ENCODE measurements at regions not wholly inside any gene's neighbourhood (a gene's known extent, or its start where the extent isn't known, plus 50 kb on each side); places are given as distances from the start of the nearest gene placed in this dataset.
"Not testable (repeated sequence)": the region's sequence is repeated elsewhere in the genome, so short reads cannot be mapped to it uniquely, and the experiment has no call there.

GRCh38 chr4:79223993-79224776, 101.7 kb downstream of the NAA11 start:
- DNase-seq = no peak

- no peak for DNase-seq
Observed at GRCh38 chr4:79217025-79217424, 108.8 kb downstream of the NAA11 start.

GRCh38 chr4:79213702-79214101, 112.2 kb downstream of the NAA11 start:
- DNase-seq = no peak

- no peak for DNase-seq
Observed at GRCh38 chr4:79213010-79213409, 112.9 kb downstream of the NAA11 start.

- DNase-seq = no peak
Observed at GRCh38 chr4:79212311-79212710, 113.5 kb downstream of the NAA11 start.

- no peak for DNase-seq
Observed at GRCh38 chr4:79211490-79211889, 114.4 kb downstream of the NAA11 start.

- DNase-seq = no peak
Observed at GRCh38 chr4:79210636-79211049, 115.2 kb downstream of the NAA11 start.

GRCh38 chr4:79209822-79210635, 115.8 kb downstream of the NAA11 start:
- DNase-seq = peak in 11 of 56 donors; percentile 0 to 21 (median 4)

GRCh38 chr4:79209081-79209480, 116.8 kb downstream of the NAA11 start:
- no peak for DNase-seq

GRCh38 chr4:79207281-79207680, 118.6 kb downstream of the NAA11 start:
- DNase-seq = no peak

- no peak for DNase-seq
Observed at GRCh38 chr4:79206660-79207059, 119.2 kb downstream of the NAA11 start.

- no peak for DNase-seq
Observed at GRCh38 chr4:79205121-79205520, 120.7 kb downstream of the NAA11 start.

GRCh38 chr4:79201971-79202370, 123.9 kb downstream of the NAA11 start:
- no peak for DNase-seq

- no peak for DNase-seq
Observed at GRCh38 chr4:79199743-79200142, 126.1 kb downstream of the NAA11 start.

- no peak for DNase-seq
Observed at GRCh38 chr4:79198951-79199587, 126.8 kb downstream of the NAA11 start.

GRCh38 chr4:79197275-79198009, 128.4 kb downstream of the NAA11 start:
- DNase-seq = no peak

GRCh38 chr4:79191292-79191691, 134.6 kb downstream of the NAA11 start:
- DNase-seq = not testable (repeated sequence)

- no peak for DNase-seq
Observed at GRCh38 chr4:79185526-79186045, 140.3 kb downstream of the NAA11 start.

GRCh38 chr4:79184476-79184875, 141.4 kb downstream of the NAA11 start:
- no peak for DNase-seq

GRCh38 chr4:79182209-79182608, 143.7 kb downstream of the NAA11 start:
- DNase-seq = no peak

- DNase-seq = no peak
Observed at GRCh38 chr4:79181190-79181589, 144.7 kb downstream of the NAA11 start.

Measured in nucleus accumbens (tissue), 56 donors.